GF-D8 (cell line): ENCODE measurements at regions not wholly inside any gene's neighbourhood (a gene's known extent, or its start where the extent isn't known, plus 50 kb on each side); places are given as distances from the start of the nearest gene placed in this dataset.
"Not testable (repeated sequence)": the region's sequence is repeated elsewhere in the genome, so short reads cannot be mapped to it uniquely, and the experiment has no call there.

Experiments used
- DNase-seq: peaks from one replicate; lab custom pipeline; 2025; lab: John Stamatoyannopoulos, UW

DNA sequence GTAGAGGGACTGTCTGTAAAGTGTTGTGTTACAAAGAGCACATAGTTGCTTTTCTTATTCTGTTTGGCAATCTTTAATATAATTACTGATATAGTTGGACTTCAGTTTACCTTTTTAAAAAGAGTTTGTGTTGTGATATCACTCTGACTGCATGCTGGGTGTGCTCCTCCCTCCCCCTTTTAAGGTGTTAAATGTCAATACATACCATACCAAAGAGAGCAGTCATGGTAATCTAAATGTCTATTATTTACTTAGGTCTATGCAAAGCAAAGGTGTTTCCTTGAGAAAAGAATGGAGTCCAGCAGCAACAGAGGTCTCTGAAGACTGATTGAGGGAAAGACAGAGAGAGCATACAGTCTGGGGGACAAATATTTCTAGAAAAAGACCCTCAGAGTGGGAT, 275.1 kb upstream of the NRP1 start:
- DNase-seq, result no peak

DNA sequence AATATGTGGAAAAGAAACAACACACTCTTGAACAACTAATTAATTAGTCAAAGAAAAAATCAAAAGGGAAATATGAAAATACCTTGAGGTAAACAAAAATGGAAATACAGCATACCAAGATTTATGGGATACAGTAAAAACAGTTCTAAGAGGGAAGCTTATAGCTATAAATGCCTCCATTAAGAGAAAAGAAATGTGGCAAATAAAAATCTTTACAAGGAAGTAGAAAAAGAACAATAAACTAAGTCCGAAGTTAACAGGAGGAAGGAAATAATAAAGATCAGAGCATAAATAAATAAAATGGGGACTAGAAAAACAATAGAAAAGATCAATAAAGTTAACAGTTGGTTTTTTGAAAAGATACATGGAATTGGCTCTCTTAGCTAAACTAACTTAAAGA, 267.8 kb upstream of the NRP1 start:
- DNase-seq, result no peak

DNA sequence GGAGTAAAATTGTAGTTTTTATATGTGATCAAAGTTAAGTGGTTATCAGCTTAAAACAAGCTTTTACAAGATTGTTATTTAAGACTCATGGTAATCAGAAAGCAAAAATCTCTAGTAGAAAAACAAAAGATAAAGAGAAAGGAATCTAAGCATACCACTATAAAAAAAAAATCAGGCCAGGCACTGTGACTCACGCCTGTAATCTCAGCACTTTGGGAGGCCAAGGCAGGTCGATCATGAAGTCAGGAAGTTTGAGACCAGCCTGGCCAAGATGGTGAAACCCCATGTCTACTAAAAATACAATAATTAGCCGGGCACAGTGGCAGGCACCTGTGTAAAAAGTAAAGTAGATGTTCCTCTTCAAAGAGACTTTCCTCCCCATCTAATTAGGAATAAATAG, 265.9 kb upstream of the NRP1 start:
- DNase-seq, result no peak

DNA sequence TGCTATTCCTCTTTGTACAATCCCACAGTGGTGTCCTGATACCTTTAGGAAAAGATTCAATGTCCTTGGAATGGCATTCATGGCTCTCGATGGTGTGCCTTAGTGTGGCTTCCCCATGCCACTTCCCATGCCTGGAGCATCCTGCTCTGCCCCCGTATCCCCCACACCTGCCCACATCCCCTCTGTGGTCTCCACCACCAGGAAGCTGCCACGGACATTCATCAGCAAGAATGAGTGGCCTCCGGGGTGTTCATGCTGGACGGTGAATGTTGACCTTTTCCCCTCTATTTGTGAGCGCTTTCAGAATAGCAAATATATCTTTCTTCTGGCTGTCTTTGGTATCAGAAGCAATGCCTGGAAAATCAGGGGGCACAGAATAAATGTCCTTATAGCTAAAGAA, 262.0 kb upstream of the NRP1 start:
- no peak for DNase-seq

DNA sequence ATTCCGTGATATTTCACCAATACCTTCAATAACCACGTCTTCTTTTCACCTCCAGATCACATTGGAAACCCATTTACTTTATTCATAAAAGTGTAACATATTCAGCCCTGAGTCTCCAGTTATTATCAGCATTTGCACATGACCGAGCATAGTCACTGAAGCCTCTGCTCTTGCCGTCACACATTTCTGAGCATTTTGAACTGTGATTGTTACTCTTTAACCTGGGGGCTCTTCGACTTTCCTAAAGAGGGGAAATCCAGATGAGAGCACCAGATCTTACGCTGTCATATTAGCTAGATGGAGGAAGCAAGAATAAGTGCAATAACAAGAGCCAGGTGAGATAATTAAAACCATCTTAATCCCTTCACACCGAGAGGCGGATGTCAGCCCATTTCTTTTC, 260.0 kb upstream of the NRP1 start:
- DNase-seq, result no peak

DNA sequence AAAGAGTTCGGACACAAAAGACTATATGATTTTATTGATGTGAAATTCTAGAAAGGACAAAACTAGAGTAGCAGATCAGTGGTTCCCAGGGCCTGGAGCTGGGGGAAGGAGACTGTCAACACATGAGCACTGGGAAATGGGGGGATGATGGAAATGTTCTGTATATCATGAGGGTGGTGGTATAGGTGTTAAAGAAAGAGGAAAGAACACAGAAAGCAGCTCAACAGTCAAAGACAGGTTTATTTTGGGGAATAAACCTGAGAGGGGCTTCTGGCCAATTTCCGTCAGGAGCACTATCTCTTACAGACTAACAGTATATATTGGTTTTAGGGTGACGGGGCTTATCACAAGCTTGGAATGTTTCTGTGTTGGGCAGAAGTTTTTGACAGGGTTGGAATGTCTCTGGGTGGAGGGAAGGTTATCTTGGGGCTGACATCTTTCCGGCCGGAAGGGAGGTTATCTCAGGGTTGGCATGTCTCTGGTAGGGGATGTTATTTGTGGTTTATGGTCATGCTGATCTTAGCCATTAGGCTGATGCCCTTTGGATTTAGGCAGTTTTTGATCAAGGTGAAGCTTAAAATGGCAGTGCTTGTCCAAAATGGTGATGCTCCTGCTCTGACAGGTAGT, 254.6 kb upstream of the NRP1 start:
- DNase-seq, result no peak

DNA sequence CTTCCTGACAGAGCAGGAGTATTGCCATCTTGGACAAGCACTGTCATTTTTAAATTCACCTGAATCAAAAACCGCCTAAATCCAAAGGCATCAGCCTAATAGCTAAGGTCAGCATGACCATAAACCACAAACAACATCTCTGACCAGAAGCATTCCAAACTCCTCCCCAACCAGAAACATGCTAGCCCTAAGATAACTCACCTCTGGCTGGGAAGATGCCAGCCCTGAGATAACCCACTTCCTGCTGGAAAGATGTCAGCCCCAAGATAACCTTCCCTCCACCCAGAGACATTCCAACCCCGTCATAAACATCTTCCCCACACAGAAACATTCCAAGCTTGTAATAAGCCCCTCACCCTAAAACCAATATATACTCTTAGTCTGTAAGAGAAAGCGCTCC, 250.1 kb upstream of the NRP1 start:
- not testable (repeated sequence) for DNase-seq

DNA sequence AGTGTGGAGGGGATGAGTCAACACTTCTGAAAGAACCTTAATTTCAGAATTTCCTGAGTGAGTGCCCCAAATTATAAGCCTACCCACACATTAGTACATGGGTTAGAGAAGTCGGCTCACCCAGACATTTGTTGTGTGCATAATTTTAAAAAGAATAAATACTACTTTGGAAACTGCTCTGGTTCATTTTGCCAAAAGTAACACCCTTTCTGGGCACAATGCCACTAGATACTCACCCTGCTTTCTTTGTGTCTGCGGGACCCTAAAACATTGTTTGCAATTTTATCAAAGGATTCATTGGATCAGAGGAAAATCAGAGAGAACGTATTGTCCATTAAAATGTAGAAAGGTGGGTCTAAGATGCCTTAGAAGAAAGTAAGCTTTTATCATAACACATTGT, 245.5 kb upstream of the NRP1 start:
- DNase-seq, result no peak

DNA sequence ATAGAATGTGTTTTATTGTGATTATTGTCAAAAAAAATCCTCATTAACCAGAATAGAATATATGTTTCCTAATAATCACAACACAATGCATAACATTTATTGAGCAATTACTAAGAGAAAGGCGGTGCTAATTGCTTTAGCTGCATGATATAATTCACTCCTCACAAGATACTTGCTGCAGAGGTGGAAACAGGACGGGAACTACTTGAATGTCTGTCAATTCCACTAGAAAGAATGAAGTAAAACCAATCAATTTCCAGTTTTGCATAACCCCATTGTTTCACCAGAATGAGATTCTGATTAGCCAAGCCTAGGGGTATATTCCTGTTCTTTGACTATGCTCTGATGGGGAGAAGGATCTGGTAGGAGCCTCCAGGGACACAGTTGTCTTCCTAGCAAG, 239.1 kb upstream of the NRP1 start:
- DNase-seq, result no peak

DNA sequence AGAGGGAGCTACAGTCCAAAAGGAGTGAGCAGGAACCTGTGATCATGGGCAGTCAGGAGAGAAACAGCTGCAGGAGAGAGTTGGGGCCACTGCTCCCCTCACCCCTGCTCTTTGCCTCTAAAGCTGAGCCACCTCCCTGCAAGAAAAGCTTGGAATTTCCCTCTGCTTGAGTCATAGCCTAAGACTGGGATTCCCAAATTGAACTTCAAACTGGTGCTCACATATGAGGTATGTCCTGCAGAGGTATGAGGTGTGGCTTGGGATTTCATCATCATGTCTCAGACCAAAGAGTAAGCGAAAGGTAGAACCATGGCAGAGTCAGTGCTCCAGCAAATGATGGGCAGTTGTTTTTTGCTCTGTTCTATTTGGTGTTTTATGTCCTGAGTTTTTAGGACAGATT, 237.1 kb upstream of the NRP1 start:
- DNase-seq, result no peak

DNA sequence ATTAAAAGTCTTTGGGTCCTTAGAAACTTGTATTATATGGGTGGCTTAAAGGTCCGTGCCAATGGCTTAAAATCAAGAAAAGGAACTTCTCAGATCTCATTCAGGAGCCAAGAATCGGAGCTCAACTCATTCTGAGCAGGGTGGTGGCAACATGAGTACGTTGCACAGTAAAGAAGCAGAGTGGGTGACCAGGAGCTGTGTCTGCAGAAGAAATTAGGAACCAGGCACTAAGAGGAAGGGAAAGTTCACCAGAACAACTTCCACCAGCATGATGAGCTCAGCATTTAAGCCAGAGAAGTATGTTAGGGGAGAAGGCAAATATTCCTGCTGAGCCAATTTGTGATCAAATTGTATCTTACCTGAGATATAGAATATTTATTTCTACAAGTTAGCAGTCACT, 236.0 kb upstream of the NRP1 start:
- DNase-seq, result no peak

DNA sequence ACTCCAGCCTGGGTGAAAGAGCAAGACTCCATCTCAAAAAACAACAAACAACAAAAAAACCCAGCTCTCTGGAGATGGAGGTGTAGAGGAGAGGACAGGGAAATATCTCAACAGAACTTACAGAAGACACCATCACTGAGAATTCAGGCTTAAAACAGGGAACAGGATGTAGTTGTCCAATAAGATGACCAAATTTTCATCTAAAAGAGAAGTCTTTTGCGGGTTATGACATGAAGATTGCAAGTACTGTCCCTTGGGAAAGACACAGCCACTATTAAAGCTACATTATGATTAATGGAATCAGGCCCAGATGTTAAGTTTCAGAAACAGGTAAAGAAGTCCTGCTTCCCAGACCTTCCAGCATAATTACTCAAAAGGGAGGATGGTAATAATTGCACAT, 235.2 kb upstream of the NRP1 start:
- no peak for DNase-seq

DNA sequence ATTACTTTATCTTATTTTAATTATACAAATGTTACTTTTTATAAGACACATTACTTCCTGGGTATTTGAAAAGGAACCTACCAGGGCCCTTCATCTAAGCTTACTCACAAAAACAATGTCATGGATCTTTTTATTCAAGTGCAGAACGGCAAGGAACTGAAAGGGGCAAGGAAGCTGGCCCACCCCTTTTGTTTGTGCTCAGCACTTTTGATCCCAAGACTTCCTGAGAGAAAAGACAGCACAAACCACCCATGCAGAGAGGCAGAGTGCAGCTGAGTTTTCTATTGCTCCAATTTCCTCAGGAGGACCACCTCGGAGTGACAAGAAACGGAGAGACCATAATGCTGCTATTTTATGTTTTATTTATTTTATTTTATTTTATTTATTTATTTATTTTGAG, 232.0 kb upstream of the NRP1 start:
- no peak for DNase-seq

DNA sequence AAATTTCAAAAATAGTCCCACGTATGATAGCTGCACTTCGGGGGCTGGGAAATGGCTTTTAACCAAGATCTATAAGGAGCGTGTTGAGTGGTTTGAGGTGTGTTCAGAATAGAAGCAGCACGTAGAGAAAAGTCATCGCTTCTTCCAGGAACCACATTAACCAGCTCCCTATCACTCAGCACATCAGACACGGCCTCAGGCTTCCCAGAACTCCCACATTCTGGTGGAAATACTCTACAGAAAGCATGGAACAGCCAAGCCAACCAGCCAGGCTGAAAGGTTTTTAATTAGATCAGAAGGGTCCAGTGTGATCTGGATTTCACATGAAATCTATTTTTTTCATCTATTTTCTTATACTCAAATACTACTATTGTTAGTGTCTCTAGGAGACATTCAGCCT, 231.5 kb upstream of the NRP1 start:
- no peak for DNase-seq

DNA sequence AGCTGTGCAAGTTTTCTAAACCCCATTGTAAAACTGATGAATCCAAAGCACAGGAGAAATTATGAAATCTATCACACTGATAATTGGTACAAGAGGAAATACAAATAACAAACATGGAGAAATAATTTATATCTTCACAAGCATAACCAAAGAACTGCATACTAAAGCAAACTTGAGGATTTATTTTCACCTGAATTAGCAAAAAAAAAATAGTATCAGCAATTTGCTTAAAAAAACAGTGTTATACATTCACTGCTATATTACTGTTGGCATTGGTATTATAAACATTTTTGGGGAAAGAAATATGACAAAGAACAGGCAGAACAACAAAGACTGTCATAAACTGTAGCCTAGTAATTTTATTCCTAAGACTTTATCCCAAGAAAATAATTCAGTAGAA, 230.8 kb upstream of the NRP1 start:
- DNase-seq, result no peak

DNA sequence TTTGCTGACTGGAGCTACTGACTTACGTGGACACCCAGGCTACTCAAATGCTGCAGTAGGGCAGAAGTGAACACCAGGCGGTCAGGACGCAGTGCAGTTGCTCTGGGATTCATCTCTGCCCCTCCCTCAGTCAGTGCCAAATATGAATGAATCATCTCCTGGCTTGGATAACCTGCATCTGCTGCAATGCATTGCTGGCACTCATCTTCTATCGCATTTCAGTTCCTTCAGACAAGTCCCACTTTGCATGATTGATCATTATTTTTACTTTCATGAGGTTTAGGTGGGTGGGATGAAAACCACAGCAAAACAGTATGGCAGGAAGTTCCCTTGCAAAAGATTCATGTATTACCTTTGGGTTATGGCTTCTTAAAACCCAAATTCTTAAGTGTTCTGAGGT, 224.6 kb upstream of the NRP1 start:
- no peak for DNase-seq

DNA sequence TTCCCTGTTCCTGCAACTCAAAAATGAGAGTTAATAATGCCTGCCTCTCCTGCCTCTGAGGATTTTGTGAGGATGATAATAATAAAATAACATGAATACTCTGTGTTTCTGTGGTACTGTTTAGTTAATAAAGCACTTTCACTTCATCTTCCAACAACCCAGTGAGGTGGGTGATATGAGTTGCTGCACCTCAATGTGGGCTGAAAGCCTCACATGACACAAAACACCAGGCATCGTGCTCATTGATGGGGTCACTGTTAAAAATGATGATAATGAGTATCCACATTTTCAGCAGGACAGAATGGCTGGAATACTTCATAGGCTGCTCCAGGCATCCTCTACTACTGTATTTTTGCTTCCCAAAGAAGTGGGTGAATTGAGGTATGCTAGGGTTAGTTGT, 222.8 kb upstream of the NRP1 start:
- DNase-seq, result no peak

DNA sequence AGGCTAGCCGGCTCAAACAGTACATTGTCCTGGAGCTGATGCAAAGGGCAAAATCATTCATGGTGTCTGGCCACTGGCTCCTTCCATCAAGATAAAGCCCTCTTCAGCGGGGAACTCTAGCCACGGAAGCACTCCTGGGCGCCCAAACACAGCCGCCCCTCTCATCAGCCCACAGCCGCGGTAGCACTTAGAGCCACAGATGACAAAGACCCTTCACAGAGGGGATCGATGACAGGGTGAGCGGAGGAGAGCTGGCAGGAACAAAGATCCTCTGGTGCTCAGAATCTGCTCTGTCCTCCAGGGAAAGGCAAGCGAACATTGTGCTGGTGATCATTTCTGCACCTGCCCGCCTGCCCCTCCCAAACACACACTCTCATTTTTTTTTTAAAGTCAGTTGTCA, 222.2 kb upstream of the NRP1 start:
- no peak for DNase-seq

DNA sequence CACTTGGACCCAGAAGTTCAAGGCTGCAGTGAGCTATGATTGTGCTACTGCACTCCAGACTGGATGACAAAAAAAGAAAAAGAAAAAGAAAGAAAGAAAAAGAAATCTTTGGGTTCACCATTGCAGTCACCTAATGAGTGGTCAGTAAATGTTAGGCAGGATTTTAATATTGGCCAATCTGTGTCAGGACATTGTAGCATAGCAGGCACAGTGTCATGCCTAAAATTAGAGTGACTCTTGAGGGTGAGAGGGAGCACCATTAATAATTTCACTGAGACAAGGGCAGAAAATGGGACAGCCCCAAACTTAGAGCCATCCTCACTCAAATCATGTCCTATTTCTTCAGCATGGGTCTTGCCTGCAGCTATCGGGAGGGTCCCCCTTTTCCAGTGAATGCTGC, 221.6 kb upstream of the NRP1 start:
- no peak for DNase-seq

DNA sequence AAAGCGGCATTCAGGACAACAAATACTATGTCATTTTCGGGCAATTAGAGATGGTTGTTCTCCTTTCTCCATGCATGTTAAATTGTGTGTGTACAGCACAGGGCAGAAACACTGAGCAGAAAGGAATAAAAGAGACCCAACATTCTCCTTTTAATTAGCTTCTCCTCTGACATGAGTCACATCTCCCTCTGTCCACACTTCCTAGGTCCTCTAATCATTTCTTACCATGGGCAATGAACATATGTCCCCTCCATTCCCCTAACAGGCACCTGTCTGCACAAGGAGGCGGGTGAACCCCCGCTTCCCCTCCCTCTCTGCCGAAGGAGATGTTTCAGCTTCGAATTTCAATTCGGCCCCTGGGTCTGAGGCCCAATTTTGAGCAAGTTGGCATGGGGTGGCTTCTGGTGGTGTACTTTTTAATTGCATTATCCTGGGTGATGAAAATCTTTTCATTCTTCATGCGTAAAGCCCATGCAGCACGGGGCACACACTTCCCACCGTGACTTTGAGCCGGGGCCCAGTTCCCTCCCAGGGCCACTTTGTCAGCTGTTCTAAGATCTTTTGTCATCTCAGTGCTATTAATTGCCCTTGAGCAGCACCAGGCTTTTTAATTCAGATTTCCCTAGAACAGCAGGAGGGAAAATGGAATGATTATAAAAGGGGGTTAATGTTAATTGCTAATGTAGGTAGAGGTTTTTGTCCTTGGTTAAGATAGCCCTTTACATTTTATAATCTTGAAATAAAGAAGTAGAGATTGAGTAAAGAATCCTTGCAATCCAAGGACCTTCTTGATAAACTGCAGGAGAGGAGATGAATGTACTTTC, 219.5 kb upstream of the NRP1 start:
- no peak for DNase-seq

DNA sequence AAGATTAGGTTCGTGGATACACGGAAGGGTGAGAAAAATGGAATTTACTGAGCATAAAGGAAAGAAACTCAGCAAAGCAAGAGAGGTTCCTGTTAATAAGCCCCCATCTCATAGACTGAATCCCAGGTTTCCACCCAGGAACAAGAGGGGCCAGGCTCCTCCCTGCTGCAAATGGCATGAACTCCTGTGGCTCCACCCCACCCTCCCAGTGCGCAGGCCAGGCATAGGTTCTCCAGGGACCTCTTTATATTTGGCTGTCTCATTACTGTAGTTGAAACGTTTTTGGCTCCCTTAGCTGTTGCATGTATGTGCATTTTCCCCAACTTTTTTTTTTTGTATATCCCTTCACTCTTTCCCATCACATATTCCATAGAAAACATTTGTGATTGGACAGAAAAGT, 217.8 kb upstream of the NRP1 start:
- no peak for DNase-seq

DNA sequence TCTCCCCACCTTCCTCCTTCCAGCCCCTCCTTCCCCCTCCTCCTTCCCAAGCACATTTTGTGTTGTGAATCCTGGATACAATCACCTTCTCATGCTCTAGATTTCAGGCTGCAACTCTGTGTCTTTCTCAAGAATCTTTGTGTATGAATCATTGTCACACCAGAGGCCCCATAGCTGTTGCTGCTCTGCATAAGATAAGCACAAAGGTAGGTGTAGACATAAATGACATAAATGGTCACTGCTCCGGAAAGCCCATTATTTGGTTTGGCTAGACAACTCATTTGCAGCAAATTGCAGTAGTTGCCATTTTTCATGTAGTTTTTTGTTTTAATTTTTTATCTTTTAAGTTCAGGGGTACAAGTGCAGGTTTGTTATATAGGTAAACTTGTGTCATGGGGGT, 216.3 kb upstream of the NRP1 start:
- DNase-seq, result no peak

DNA sequence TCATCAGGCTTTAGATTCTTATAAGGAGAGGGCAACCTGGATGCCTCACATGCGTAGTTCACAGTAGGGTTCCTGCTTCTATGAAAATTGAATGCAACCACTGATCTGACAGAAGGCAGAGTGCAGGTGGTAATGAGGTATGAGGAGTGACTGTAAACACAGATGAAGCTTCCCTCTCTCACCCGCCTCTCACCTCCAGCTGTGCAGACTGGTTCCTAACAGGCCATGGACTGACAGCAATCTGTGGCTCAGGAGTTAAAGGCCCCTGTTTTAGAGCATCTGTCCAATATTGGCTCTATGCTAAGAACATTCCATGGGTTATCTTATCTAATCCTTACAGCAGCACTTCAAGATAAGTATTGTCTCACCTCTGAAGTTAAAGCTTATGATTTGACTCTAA, 213.5 kb upstream of the NRP1 start:
- DNase-seq, result no peak

DNA sequence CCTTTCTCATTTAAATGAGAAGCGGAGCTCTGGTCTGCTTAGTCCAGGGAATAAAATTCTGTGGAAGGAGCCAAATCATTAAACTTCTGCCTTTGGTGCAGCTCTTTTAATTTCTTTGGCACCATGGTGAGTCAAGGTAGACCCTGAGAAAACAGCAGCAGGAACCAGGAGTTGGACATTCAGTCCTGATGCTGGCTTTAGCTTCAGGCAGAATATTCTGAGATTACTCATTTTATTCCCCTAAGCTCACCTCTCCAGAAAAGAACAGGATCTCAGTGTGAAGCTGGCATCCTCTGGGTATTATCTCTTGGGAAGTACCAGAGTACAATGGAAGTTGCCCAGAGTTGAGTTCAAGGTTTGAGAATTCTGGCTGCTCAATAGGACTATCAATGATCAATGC, 211.6 kb upstream of the NRP1 start:
- DNase-seq, result no peak
